Hepatocyte (in vitro differentiated cells): ENCODE measurements at regions not wholly inside any gene's neighbourhood (a gene's known extent, or its start where the extent isn't known, plus 50 kb on each side); places are given as distances from the start of the nearest gene placed in this dataset.

ENCODE experiments used
- DNase-seq: peaks from one replicate; pipeline ENCODE4 v3.0.0-alpha.2; 2016; ENCODE audit warnings: low spot score
- H2AFZ ChIP-seq: fragments of 200-600 bp; sonication (generic); 2 replicates; pipeline ENCODE4 v1.6.0; 2016; ENCODE audit warnings: antibody characterized with exemption, mild to moderate bottlenecking
- H3K27ac ChIP-seq: fragments of 200-600 bp; sonication (generic); 2 replicates; pipeline ENCODE4 v1.5.1; 2016; ENCODE audit warnings: mild to moderate bottlenecking
- H3K27me3 ChIP-seq: fragments of 200-600 bp; sonication (generic); 2 replicates; pipeline ENCODE4 v1.6.1; 2016
- H3K36me3 ChIP-seq: fragments of 200-600 bp; sonication (generic); replicated peaks from 2 replicates; pipeline ENCODE4 v1.5.1; 2016; ENCODE audit warnings: low read depth; ENCODE audit not compliant: insufficient read depth
- H3K4me1 ChIP-seq: fragments of 200-600 bp; sonication (generic); 2 replicates; pipeline ENCODE4 v1.5.1; 2016; ENCODE audit warnings: mild to moderate bottlenecking, moderate library complexity; ENCODE audit not compliant: insufficient read depth
- H3K4me2 ChIP-seq: fragments of 200-600 bp; sonication (generic); 2 replicates; pipeline ENCODE4 v1.6.0; 2016
- H3K4me3 ChIP-seq: fragments of 200-600 bp; sonication (generic); 2 replicates; pipeline ENCODE4 v1.5.1; 2016; ENCODE audit warnings: mild to moderate bottlenecking
- H3K79me2 ChIP-seq: fragments of 200-600 bp; sonication (generic); 2 replicates; pipeline ENCODE4 v1.6.0; 2017; ENCODE audit warnings: mild to moderate bottlenecking
- H3K9me2 ChIP-seq: fragments of 200-600 bp; sonication (generic); replicated peaks from 2 replicates; pipeline ENCODE4 v1.6.0; 2017; ENCODE audit warnings: mild to moderate bottlenecking; ENCODE audit not compliant: insufficient read depth
- H3K9me3 ChIP-seq: fragments of 200-600 bp; sonication (generic); 2 replicates; pipeline ENCODE4 v1.5.1; 2016; ENCODE audit warnings: low read depth, mild to moderate bottlenecking
- H4K20me1 ChIP-seq: fragments of 200-600 bp; sonication (generic); 2 replicates; pipeline ENCODE4 v1.6.0; 2016; ENCODE audit warnings: mild to moderate bottlenecking; ENCODE audit not compliant: insufficient read depth, poor library complexity, severe bottlenecking
- EZH2 ChIP-seq: fragments of 200-600 bp; sonication (generic); IDR thresholded peaks from 2 replicates; pipeline ENCODE4 v1.6.1; 2016; ENCODE audit warnings: antibody characterized with exemption, mild to moderate bottlenecking, borderline replicate concordance
- EZH2phosphoT487 ChIP-seq: fragments of 200-600 bp; sonication (generic); IDR thresholded peaks from one replicate; pipeline ENCODE4 v1.6.1; 2018; ENCODE audit warnings: antibody characterized with exemption, mild to moderate bottlenecking, low read depth, moderate library complexity; ENCODE audit not compliant: unreplicated experiment, severe bottlenecking
- WGBS: methylation state at CpG from one replicate; pipeline ENCODE4 v1.1.6; 2016; ENCODE audit warnings: low lambda C conversion rate; ENCODE audit errors: missing lambda C conversion rate; 5-methylcytosine and 5-hydroxymethylcytosine counted together
- TF ChIP-seq, protein P1 (sequence below): fragments of 200-600 bp; sonication (generic); IDR thresholded peaks from 2 replicates; pipeline ENCODE4 v1.5.1; 2016; ENCODE audit warnings: antibody characterized with exemption, mild to moderate bottlenecking; ENCODE audit not compliant: poor library complexity

DNA sequence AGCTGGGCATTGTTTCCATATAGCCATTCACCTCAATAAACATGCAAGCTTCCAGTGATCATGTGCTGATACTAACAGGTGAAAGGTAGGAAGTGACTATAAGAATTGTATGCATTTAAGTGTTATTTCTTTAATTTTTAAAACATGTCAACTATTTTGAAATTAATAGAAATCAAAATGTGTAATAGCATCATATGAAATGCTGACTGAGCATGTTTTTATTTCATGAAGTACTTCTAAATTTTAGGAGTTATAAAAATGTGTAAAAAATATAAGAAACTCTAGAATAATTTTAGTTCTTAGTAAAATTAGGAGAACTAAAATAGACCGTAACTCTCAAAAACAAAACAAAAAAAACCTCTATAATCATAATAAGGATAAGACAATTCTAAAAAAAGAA is 229.3 kb upstream of the ARPP21 start:
- H3K4me1 ChIP-seq = no peaks in the 10 kb centered on the region
- no peaks in the 10 kb centered on the region for H3K9me2 ChIP-seq
- no peak for DNase-seq
- H2AFZ ChIP-seq = no peak overlapping the region
- TF ChIP-seq EZH2 (no peak), EZH2phosphoT487 (no peak)
- TF ChIP-seq, protein P1, sequence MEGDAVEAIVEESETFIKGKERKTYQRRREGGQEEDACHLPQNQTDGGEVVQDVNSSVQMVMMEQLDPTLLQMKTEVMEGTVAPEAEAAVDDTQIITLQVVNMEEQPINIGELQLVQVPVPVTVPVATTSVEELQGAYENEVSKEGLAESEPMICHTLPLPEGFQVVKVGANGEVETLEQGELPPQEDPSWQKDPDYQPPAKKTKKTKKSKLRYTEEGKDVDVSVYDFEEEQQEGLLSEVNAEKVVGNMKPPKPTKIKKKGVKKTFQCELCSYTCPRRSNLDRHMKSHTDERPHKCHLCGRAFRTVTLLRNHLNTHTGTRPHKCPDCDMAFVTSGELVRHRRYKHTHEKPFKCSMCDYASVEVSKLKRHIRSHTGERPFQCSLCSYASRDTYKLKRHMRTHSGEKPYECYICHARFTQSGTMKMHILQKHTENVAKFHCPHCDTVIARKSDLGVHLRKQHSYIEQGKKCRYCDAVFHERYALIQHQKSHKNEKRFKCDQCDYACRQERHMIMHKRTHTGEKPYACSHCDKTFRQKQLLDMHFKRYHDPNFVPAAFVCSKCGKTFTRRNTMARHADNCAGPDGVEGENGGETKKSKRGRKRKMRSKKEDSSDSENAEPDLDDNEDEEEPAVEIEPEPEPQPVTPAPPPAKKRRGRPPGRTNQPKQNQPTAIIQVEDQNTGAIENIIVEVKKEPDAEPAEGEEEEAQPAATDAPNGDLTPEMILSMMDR = no peak
- H3K27me3 ChIP-seq = no peaks in the 10 kb centered on the region
- H3K27ac ChIP-seq = no peak overlapping the region
- H3K4me3 ChIP-seq = no peak overlapping the region
- H3K9me3 ChIP-seq = no peaks in the 10 kb centered on the region
- 95% methylated on average over 1 of the region's 1 CpG for WGBS
- no peaks in the 10 kb centered on the region for H3K36me3 ChIP-seq
- H3K79me2 ChIP-seq = no peaks in the 10 kb centered on the region
- no peak overlapping the region for H3K4me2 ChIP-seq
- H4K20me1 ChIP-seq = no peaks in the 10 kb centered on the region

DNA sequence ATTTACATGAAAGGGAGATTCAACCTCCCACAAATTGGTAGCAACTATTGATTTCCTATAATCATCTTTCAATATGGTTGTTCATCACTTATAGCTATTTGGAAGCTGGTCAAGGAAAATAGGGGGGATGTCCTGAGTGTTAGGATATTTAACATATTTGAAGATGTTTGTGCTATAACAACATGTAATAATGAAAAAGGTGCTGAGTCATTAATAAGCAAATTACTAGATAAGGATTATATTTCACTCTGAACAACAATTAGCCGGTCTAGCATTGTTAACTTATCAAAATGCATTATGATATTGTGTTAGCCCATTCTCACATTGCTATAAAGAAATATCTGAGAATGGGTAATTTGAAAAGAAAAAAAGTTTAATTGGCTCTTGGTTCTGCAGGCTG is 225.8 kb upstream of the ARPP21 start:
- H4K20me1 ChIP-seq = no peaks in the 10 kb centered on the region
- H3K9me2 ChIP-seq = no peaks in the 10 kb centered on the region
- H3K36me3 ChIP-seq = no peaks in the 10 kb centered on the region
- no peak overlapping the region for H3K4me2 ChIP-seq
- no peaks in the 10 kb centered on the region for H3K9me3 ChIP-seq
- TF ChIP-seq, protein P1 = no peak
- TF ChIP-seq EZH2phosphoT487 (no peak), EZH2 (no peak)
- WGBS = 96% methylated on average over 1 of the region's 1 CpG
- no peaks in the 10 kb centered on the region for H3K27me3 ChIP-seq
- no peak for DNase-seq
- H3K4me3 ChIP-seq = no peak overlapping the region
- no peaks in the 10 kb centered on the region for H3K4me1 ChIP-seq
- no peak overlapping the region for H2AFZ ChIP-seq
- no peak overlapping the region for H3K27ac ChIP-seq
- H3K79me2 ChIP-seq = no peaks in the 10 kb centered on the region

DNA sequence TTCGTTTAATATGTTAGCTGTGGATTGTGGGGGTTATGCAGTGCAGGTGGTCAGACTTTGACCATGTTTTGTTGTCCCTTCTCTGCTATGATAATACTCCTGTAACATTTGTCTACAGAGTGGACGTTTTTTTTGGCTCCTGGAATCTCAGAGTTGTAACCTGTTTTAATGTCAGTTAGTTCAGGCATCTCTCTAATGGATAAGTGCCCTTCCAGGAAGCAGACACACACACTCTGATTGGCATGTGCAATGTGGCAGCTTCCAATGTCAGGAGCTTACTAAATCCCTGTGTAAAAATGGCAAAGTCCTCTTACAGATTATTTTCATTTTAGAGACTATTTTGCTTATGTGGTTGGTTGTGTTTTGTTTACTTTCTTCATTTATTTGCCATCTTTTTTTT is 222.2 kb upstream of the ARPP21 start:
- H3K27ac ChIP-seq = no peak overlapping the region
- no peaks in the 10 kb centered on the region for H3K4me1 ChIP-seq
- H3K27me3 ChIP-seq = no peaks in the 10 kb centered on the region
- WGBS = 54% methylated on average over 2 of the region's 2 CpGs
- H3K79me2 ChIP-seq = no peaks in the 10 kb centered on the region
- no peak for DNase-seq
- no peaks in the 10 kb centered on the region for H3K36me3 ChIP-seq
- H3K4me2 ChIP-seq = no peak overlapping the region
- TF ChIP-seq EZH2phosphoT487 = no peak
- TF ChIP-seq EZH2 = no peak
- TF ChIP-seq, protein P1 = no peak
- no peak overlapping the region for H3K4me3 ChIP-seq
- H4K20me1 ChIP-seq = no peaks in the 10 kb centered on the region
- H3K9me2 ChIP-seq = no peaks in the 10 kb centered on the region
- no peaks in the 10 kb centered on the region for H3K9me3 ChIP-seq
- H2AFZ ChIP-seq = no peak overlapping the region

DNA sequence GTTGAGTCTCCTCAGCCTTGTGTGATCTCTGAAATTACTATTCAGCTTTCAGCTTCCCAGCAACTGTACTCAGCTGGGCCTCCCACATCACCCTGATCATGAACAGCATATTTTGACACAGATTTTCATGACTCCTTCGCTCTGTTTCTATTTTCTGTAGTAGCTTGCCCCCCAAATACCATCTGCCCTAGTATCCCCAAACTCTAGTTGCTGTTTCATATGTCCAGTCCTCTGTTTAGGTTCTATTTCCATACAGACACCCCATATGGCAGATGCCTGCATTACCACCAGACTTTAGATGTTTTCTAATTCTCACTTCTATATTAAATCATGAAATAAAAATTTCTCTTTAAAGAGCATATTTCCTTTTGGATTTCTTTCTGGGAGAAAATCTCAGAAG is 217.2 kb upstream of the ARPP21 start:
- H3K9me2 ChIP-seq = no peaks in the 10 kb centered on the region
- H4K20me1 ChIP-seq = no peaks in the 10 kb centered on the region
- DNase-seq = no peak
- no peak overlapping the region for H3K4me3 ChIP-seq
- no peaks in the 10 kb centered on the region for H3K27me3 ChIP-seq
- TF ChIP-seq, protein P1 = no peak
- no peak for TF ChIP-seq EZH2
- no peak overlapping the region for H3K4me2 ChIP-seq
- H2AFZ ChIP-seq = no peak overlapping the region
- no peaks in the 10 kb centered on the region for H3K79me2 ChIP-seq
- no peak overlapping the region for H3K27ac ChIP-seq
- 88% methylated on average over 1 of the region's 1 CpG for WGBS
- H3K36me3 ChIP-seq = no peaks in the 10 kb centered on the region
- no peaks in the 10 kb centered on the region for H3K9me3 ChIP-seq
- no peaks in the 10 kb centered on the region for H3K4me1 ChIP-seq
